Tibial artery (tissue), 4 donors: ENCODE measurements at regions not wholly inside any gene's neighbourhood (a gene's known extent, or its start where the extent isn't known, plus 50 kb on each side); places are given as distances from the start of the nearest gene placed in this dataset.

ENCODE experiments used
- DNase-seq, 2 donors: peaks; one replicate each; pipeline ENCODE4 v3.0.0-alpha.2; 2019
- H3K27ac ChIP-seq, 2 donors: fragments of 200-600 bp; sonication (generic) in 1 of 2; 1 replicate in 1 of 2; 2 replicates in 1 of 2; pipeline ENCODE4 v1.5.1; 2018 to 2019; ENCODE audit warnings: mild to moderate bottlenecking in 1 of 2
- H3K27me3 ChIP-seq, 2 donors: fragments of 200-600 bp; sonication (generic) in 1 of 2; one replicate each; pipeline versions ENCODE4 v1.5.1 to v1.6.0; 2016 to 2019
- H3K36me3 ChIP-seq, 3 donors: fragments of 200-600 bp; sonication (generic) in 2 of 3; one replicate each; pipeline ENCODE4 v1.5.1; 2016 to 2019; ENCODE audit warnings: mild to moderate bottlenecking in 2 of 3
- H3K4me1 ChIP-seq, 4 donors: fragments of 200-600 bp; sonication (generic) in 2 of 4; 1 replicate in 3 of 4; 2 replicates in 1 of 4; pipeline ENCODE4 v1.5.1; 2016 to 2019
- H3K4me3 ChIP-seq, 2 donors: fragments of 200-600 bp; sonication (generic) in 1 of 2; 1 replicate in 1 of 2; 2 replicates in 1 of 2; pipeline ENCODE4 v1.5.1; 2018 to 2019; ENCODE audit warnings: mild to moderate bottlenecking in 2 of 2
- H3K9me3 ChIP-seq, 3 donors: fragments of 200-600 bp; sonication (generic) in 1 of 3; one replicate each; pipeline ENCODE4 v1.5.1; 2016 to 2019
- CTCF ChIP-seq, 2 experiments: fragments of 200-600 bp in 1 of 2; fragments of 450-650 bp in 1 of 2; IDR thresholded peaks; one replicate each; pipeline ENCODE4 v1.5.1; 2017 to 2019; ENCODE audit warnings: antibody characterized with exemption in 2 of 2, mild to moderate bottlenecking in 1 of 2, moderate library complexity in 1 of 2
- intact Hi-C: fragments of 100-400 bp; cut with DNase I; formaldehyde crosslinking; loops from one replicate; pipeline ENCODE4 v1.15.0; 2023; ENCODE audit warnings: low total_unique reads

- Histone ChIP-seq H3K4me3 (no peak overlapping the region), H3K9me3 (no peaks in the 10 kb centered on the region), H3K27me3 (no peaks in the 10 kb centered on the region), H3K4me1 (no peaks in the 10 kb centered on the region), H3K27ac (no peak overlapping the region), H3K36me3 (no peaks in the 10 kb centered on the region)
- no peak for DNase-seq
- TF ChIP-seq CTCF (IDR thresholded peaks at IDR 0.05), result no peak
- intact Hi-C loops, result no loop called here
These were observed 416.2 kb upstream of the CCDC196 start for GRCh38 chr14:66069830-66070541.

DNA sequence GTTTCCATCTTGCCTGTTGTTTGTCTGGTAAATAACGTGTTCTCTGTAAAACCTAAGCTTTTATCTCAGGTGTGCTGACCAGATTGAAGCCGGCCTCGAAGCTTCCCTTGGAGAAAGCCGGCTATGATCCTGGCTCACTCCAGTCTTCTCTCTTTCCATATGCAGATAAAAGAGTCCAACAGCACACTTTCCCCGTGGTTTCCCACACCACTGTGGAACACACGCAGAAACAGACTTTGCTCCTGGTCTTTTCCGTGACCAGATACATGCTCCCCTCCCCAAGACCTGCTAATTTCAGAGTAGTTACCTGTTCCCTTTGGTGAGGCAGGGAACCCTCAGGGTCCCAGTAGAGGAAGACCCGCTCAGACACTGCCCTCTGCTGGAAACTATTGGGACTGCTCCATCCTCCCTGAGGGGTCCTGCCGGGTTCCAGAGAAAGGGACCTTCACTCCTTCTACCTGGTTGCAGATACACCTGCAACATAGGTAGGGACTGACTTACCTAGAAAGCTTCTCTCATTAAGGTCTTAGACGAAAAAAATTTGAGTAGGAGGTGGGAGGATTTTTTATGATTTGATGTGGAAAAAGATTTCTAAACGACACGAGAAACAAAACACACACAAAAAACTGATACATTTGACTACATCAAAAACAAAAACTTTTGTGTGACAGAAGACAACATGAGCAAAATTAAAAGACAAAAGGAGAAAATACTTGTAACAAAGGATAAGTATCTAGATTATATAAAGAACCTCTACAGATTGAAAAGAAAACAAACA is 415.4 kb upstream of the CCDC196 start:
- H3K27ac ChIP-seq, result no peak overlapping the region
- no peaks in the 10 kb centered on the region for H3K27me3 ChIP-seq
- intact Hi-C loops, result no loop called here
- DNase-seq, result no peak
- H3K4me3 ChIP-seq, result no peak overlapping the region
- H3K4me1 ChIP-seq, result no peaks in the 10 kb centered on the region
- no peaks in the 10 kb centered on the region for H3K9me3 ChIP-seq
- TF ChIP-seq CTCF (IDR thresholded peaks at IDR 0.05), result peak; percentile 28 to 32
- no peaks in the 10 kb centered on the region for H3K36me3 ChIP-seq

- no peaks in the 10 kb centered on the region for H3K27me3 ChIP-seq
- intact Hi-C loops, result no loop called here
- no peak for TF ChIP-seq CTCF (IDR thresholded peaks at IDR 0.05)
- no peaks in the 10 kb centered on the region for H3K36me3 ChIP-seq
- no peak overlapping the region for H3K4me3 ChIP-seq
- no peaks in the 10 kb centered on the region for H3K4me1 ChIP-seq
- DNase-seq, result no peak
- H3K27ac ChIP-seq, result no peak overlapping the region
- H3K9me3 ChIP-seq, result no peaks in the 10 kb centered on the region
These were observed 413.7 kb upstream of the CCDC196 start for GRCh38 chr14:66072190-66073084.

DNA sequence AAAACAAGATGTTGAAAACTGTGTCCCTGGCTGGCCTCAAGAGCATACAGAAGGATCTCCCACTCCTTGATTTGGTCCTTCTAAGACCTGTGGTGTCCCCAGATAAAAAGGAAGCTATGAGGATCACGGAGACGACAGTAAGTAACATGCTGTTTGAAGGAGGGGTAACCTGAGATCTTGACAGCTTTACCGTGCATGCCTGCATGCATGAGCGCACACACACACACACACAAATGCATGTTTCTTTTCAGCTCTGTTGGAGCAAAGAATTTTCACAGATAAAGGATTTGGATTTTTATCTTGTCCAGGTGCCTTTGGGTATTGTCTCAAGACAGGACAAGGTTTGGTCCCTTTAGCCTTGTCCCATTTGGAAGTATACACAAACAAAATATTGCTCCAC is 411.6 kb upstream of the CCDC196 start:
- Histone ChIP-seq H3K9me3 (no peaks in the 10 kb centered on the region), H3K27me3 (no peaks in the 10 kb centered on the region), H3K4me3 (no peak overlapping the region), H3K4me1 (no peaks in the 10 kb centered on the region), H3K36me3 (no peaks in the 10 kb centered on the region), H3K27ac (no peak overlapping the region)
- intact Hi-C loops, result no loop called here
- no peak for DNase-seq
- TF ChIP-seq CTCF (IDR thresholded peaks at IDR 0.05), result no peak

DNA sequence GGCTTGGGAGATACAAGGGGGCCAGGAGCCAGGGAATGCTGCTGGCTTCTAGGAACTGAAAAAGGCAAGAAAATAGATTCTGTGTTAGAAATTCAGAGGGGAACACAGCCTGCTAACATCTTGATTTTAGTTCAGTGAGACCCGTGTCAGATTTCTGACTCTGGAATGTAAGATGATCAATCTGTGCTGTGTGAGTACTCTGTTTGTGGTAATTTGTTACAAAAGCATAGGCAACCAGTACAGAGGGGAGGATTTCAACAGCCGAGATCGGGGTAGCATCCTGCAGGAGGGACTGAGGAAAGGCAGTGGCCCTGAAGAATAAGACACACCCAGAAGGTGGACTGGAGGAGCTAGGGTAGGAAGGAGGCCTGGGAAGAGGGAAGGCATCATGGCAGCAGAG is 410.0 kb upstream of the CCDC196 start:
- no peak for DNase-seq
- no peak for TF ChIP-seq CTCF (IDR thresholded peaks at IDR 0.05)
- H3K9me3 ChIP-seq, result no peaks in the 10 kb centered on the region
- H3K4me1 ChIP-seq, result no peaks in the 10 kb centered on the region
- intact Hi-C loops, result no loop called here
- no peaks in the 10 kb centered on the region for H3K27me3 ChIP-seq
- H3K36me3 ChIP-seq, result no peaks in the 10 kb centered on the region
- H3K27ac ChIP-seq, result no peak overlapping the region
- no peak overlapping the region for H3K4me3 ChIP-seq
